Esophagus (tissue), 2 donors: ENCODE measurements at regions not wholly inside any gene's neighbourhood (a gene's known extent, or its start where the extent isn't known, plus 50 kb on each side); places are given as distances from the start of the nearest gene placed in this dataset.

Source experiments
- H3K27ac ChIP-seq, 2 donors: one replicate each; pipeline ENCODE4 v1.5.1; 2013; ENCODE audit warnings: low read depth in 2 of 2, mild to moderate bottlenecking in 2 of 2, inconsistent platforms in 1 of 2, low read length in 1 of 2, moderate library complexity in 1 of 2
- H3K27me3 ChIP-seq, 2 donors: one replicate each; pipeline ENCODE4 v1.6.1; 2013; ENCODE audit warnings: low read length in 2 of 2, control low read depth in 1 of 2, mild to moderate bottlenecking in 1 of 2; ENCODE audit not compliant: insufficient read depth in 2 of 2, control insufficient read depth in 1 of 2
- H3K36me3 ChIP-seq, 2 donors: one replicate each; pipeline ENCODE4 v1.6.1; 2013; ENCODE audit warnings: low read length in 1 of 2; ENCODE audit not compliant: control insufficient read depth in 2 of 2, insufficient read depth in 2 of 2
- H3K4me1 ChIP-seq, 2 donors: one replicate each; pipeline ENCODE4 v1.6.1; 2013; ENCODE audit warnings: low read length in 1 of 2; ENCODE audit not compliant: control insufficient read depth in 2 of 2, insufficient read depth in 2 of 2
- H3K4me3 ChIP-seq, 2 donors: one replicate each; pipeline ENCODE4 v1.5.1; 2013; ENCODE audit warnings: low read length in 2 of 2, mild to moderate bottlenecking in 2 of 2, low read depth in 1 of 2, moderate library complexity in 1 of 2
- H3K9me3 ChIP-seq, 2 donors: one replicate each; pipeline ENCODE4 v1.6.1; 2013; ENCODE audit warnings: mild to moderate bottlenecking in 2 of 2, low read depth in 1 of 2, low read length in 1 of 2, moderate library complexity in 1 of 2; ENCODE audit not compliant: control insufficient read depth in 2 of 2, insufficient read depth in 1 of 2
- WGBS, 2 donors: extraction: QIAGEN DNeasy Blood & Tissue Kit; methylation state at CpG; one replicate each; pipeline ENCODE4 v1.1.7; 2013; 5-methylcytosine and 5-hydroxymethylcytosine counted together
- donor health status: healthy with polysubstance abuse.
- donor health status: Bipolar disorder and iron deficiency.

GRCh38 chr4:1466034-1466862 lies 60.0 kb upstream of the NKX1-1 start:
- Histone ChIP-seq H3K4me1 (no peaks in the 10 kb centered on the region), H3K9me3 (peaks cover 0 to 7% of the 10 kb centered on the region in 2 donors), H3K27me3 (peaks cover 0 to 2% of the 10 kb centered on the region in 2 donors), H3K27ac (no peak overlapping the region), H3K36me3 (no peaks in the 10 kb centered on the region), H3K4me3 (no peak overlapping the region)
- 82% methylated on average over 24 of the region's 24 CpGs for WGBS, 2 donors

GRCh38 chr4:1465173-1466033 lies 59.2 kb upstream of the NKX1-1 start:
- Histone ChIP-seq H3K4me3 (no peak overlapping the region), H3K27me3 (peaks cover 0 to 2% of the 10 kb centered on the region in 2 donors), H3K9me3 (peaks cover 0 to 8% of the 10 kb centered on the region in 2 donors), H3K4me1 (no peaks in the 10 kb centered on the region), H3K36me3 (no peaks in the 10 kb centered on the region), H3K27ac (no peak overlapping the region)
- 66 to 67% methylated on average over 15 to 24 of the region's 24 CpGs for WGBS, 2 donors

GRCh38 chr4:1464581-1465171 lies 58.4 kb upstream of the NKX1-1 start:
- H3K4me1 ChIP-seq, result no peaks in the 10 kb centered on the region
- no peak overlapping the region for H3K4me3 ChIP-seq
- peaks cover 0 to 8% of the 10 kb centered on the region in 2 donors for H3K9me3 ChIP-seq
- H3K36me3 ChIP-seq, result no peaks in the 10 kb centered on the region
- no peak overlapping the region for H3K27ac ChIP-seq
- 69 to 73% methylated on average over 15 of the region's 15 CpGs for whole genome bisulfite sequencing, 2 donors
- H3K27me3 ChIP-seq, result peaks cover 0 to 2% of the 10 kb centered on the region in 2 donors

GRCh38 chr4:1463927-1464540 lies 57.8 kb upstream of the NKX1-1 start:
- no peaks in the 10 kb centered on the region for H3K4me1 ChIP-seq
- 71 to 75% methylated on average over 22 of the region's 22 CpGs for WGBS, 2 donors
- H3K27me3 ChIP-seq, result peaks cover 0 to 2% of the 10 kb centered on the region in 2 donors
- H3K4me3 ChIP-seq, result no peak overlapping the region
- H3K36me3 ChIP-seq, result no peaks in the 10 kb centered on the region
- H3K9me3 ChIP-seq, result peaks cover 0 to 8% of the 10 kb centered on the region in 2 donors
- no peak overlapping the region for H3K27ac ChIP-seq

GRCh38 chr4:1463088-1463926 lies 57.1 kb upstream of the NKX1-1 start:
- Histone ChIP-seq H3K27ac (no peak overlapping the region), H3K9me3 (peaks cover 0 to 8% of the 10 kb centered on the region in 2 donors), H3K27me3 (peaks cover 0 to 2% of the 10 kb centered on the region in 2 donors), H3K4me1 (no peaks in the 10 kb centered on the region), H3K4me3 (no peak overlapping the region), H3K36me3 (no peaks in the 10 kb centered on the region)
- WGBS, 2 donors, result 50 to 51% methylated on average over 30 of the region's 30 CpGs

- no peak overlapping the region for H3K27ac ChIP-seq
- 52 to 71% methylated on average over 14 of the region's 14 CpGs for WGBS, 2 donors
- peaks cover 0 to 2% of the 10 kb centered on the region in 2 donors for H3K27me3 ChIP-seq
- H3K4me3 ChIP-seq, result no peak overlapping the region
- no peaks in the 10 kb centered on the region for H3K4me1 ChIP-seq
- H3K36me3 ChIP-seq, result no peaks in the 10 kb centered on the region
- H3K9me3 ChIP-seq, result peaks cover 0 to 5% of the 10 kb centered on the region in 2 donors
Measured at GRCh38 chr4:1462768-1463075, 56.5 kb upstream of the NKX1-1 start.

- Histone ChIP-seq H3K4me3 (no peak overlapping the region), H3K27ac (no peak overlapping the region), H3K36me3 (no peaks in the 10 kb centered on the region), H3K4me1 (no peaks in the 10 kb centered on the region), H3K27me3 (peaks cover 0 to 2% of the 10 kb centered on the region in 2 donors), H3K9me3 (peaks cover 0 to 3% of the 10 kb centered on the region in 2 donors)
- WGBS, 2 donors, result 42 to 51% methylated on average over 29 to 31 of the region's 31 CpGs
Measured at GRCh38 chr4:1462009-1462767, 55.9 kb upstream of the NKX1-1 start.

- WGBS, 2 donors, result 73 to 74% methylated on average over 19 of the region's 19 CpGs
- Histone ChIP-seq H3K4me1 (no peaks in the 10 kb centered on the region), H3K36me3 (no peaks in the 10 kb centered on the region), H3K9me3 (peaks cover 0 to 3% of the 10 kb centered on the region in 2 donors), H3K4me3 (no peak overlapping the region), H3K27ac (no peak overlapping the region), H3K27me3 (peaks cover 0 to 6% of the 10 kb centered on the region in 2 donors)
Measured at GRCh38 chr4:1460967-1461868, 55.0 kb upstream of the NKX1-1 start.
